Cardiac muscle cell (in vitro differentiated cells and primary cell): ENCODE measurements at regions not wholly inside any gene's neighbourhood (a gene's known extent, or its start where the extent isn't known, plus 50 kb on each side); places are given as distances from the start of the nearest gene placed in this dataset.
"Not testable (repeated sequence)": the region's sequence is repeated elsewhere in the genome, so short reads cannot be mapped to it uniquely, and the experiment has no call there.

Experiments
- DNase-seq, 2 donors: peaks; one replicate each; pipeline versions ENCODE4 v3.0.0 to v3.0.0-alpha.2; 2010 to 2017; ENCODE audit warnings: low read depth in 1 of 2, low spot score in 1 of 2
- H3K27ac ChIP-seq: fragments of 200-600 bp; sonication (generic); 2 replicates; pipeline ENCODE4 v1.5.1; 2016
- H3K27me3 ChIP-seq: fragments of 200-600 bp; sonication (generic); 2 replicates; pipeline ENCODE4 v1.6.0; 2016; ENCODE audit warnings: control low read depth
- H3K36me3 ChIP-seq: fragments of 200-600 bp; sonication (generic); 2 replicates; pipeline ENCODE4 v1.5.1; 2016; ENCODE audit warnings: control low read depth
- H3K4me1 ChIP-seq: fragments of 200-600 bp; sonication (generic); 2 replicates; pipeline ENCODE4 v1.8.1; 2017; ENCODE audit warnings: low read depth, mild to moderate bottlenecking, mixed run types
- H3K4me3 ChIP-seq: fragments of 200-600 bp; sonication (generic); 2 replicates; pipeline ENCODE4 v1.5.1; 2016; ENCODE audit warnings: mild to moderate bottlenecking
- H3K9me3 ChIP-seq: fragments of 200-600 bp; sonication (generic); 2 replicates; pipeline ENCODE4 v1.5.1; 2017; ENCODE audit warnings: low read depth, mild to moderate bottlenecking, control low read depth
- TF ChIP-seq, protein P1 (sequence below): IDR thresholded peaks from 2 replicates; pipeline ENCODE4 v1.5.1; 2012; ENCODE audit warnings: low read depth, mild to moderate bottlenecking, low read length

- no peaks in the 10 kb centered on the region for H3K4me1 ChIP-seq
- H3K27ac ChIP-seq, result no peak overlapping the region
- no peak overlapping the region for H3K4me3 ChIP-seq
- H3K9me3 ChIP-seq, result no peaks in the 10 kb centered on the region
- DNase-seq, result no peak
- H3K27me3 ChIP-seq, result no peaks in the 10 kb centered on the region
- H3K36me3 ChIP-seq, result no peaks in the 10 kb centered on the region
- TF ChIP-seq, protein P1, sequence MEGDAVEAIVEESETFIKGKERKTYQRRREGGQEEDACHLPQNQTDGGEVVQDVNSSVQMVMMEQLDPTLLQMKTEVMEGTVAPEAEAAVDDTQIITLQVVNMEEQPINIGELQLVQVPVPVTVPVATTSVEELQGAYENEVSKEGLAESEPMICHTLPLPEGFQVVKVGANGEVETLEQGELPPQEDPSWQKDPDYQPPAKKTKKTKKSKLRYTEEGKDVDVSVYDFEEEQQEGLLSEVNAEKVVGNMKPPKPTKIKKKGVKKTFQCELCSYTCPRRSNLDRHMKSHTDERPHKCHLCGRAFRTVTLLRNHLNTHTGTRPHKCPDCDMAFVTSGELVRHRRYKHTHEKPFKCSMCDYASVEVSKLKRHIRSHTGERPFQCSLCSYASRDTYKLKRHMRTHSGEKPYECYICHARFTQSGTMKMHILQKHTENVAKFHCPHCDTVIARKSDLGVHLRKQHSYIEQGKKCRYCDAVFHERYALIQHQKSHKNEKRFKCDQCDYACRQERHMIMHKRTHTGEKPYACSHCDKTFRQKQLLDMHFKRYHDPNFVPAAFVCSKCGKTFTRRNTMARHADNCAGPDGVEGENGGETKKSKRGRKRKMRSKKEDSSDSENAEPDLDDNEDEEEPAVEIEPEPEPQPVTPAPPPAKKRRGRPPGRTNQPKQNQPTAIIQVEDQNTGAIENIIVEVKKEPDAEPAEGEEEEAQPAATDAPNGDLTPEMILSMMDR, result no peak
Observed at GRCh38 chr4:26192899-26193869, 127.6 kb upstream of the RBPJ start.

DNA sequence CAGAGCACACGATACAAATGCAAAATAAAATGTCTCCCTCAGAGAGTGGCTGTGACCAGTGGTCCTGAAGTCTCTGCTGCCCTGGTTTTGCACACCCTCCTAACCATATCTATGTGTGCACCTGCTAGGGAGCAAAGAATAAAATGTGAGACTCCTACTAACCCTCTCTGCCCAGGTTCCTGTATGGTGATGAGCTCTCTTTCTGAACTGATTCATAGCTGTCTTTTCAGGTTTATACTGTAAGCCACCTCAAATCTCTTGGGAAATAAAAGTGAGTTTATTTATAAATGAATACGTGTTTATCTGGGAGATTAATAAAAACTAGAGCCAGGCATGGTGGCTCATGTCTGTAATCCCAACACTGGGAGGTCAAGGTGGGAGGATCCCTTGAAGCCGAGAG is 126.0 kb upstream of the RBPJ start:
- Histone ChIP-seq H3K4me3 (no peak overlapping the region), H3K27me3 (no peaks in the 10 kb centered on the region), H3K4me1 (no peaks in the 10 kb centered on the region), H3K36me3 (no peaks in the 10 kb centered on the region), H3K9me3 (no peaks in the 10 kb centered on the region), H3K27ac (no peak overlapping the region)
- DNase-seq, result no peak
- TF ChIP-seq, protein P1, result no peak

GRCh38 chr4:26196567-26196966 is 124.2 kb upstream of the RBPJ start:
- no peak overlapping the region for H3K4me3 ChIP-seq
- no peaks in the 10 kb centered on the region for H3K4me1 ChIP-seq
- no peaks in the 10 kb centered on the region for H3K27me3 ChIP-seq
- no peaks in the 10 kb centered on the region for H3K36me3 ChIP-seq
- H3K27ac ChIP-seq, result no peak overlapping the region
- no peak for DNase-seq
- TF ChIP-seq, protein P1, result no peak
- no peaks in the 10 kb centered on the region for H3K9me3 ChIP-seq

DNA sequence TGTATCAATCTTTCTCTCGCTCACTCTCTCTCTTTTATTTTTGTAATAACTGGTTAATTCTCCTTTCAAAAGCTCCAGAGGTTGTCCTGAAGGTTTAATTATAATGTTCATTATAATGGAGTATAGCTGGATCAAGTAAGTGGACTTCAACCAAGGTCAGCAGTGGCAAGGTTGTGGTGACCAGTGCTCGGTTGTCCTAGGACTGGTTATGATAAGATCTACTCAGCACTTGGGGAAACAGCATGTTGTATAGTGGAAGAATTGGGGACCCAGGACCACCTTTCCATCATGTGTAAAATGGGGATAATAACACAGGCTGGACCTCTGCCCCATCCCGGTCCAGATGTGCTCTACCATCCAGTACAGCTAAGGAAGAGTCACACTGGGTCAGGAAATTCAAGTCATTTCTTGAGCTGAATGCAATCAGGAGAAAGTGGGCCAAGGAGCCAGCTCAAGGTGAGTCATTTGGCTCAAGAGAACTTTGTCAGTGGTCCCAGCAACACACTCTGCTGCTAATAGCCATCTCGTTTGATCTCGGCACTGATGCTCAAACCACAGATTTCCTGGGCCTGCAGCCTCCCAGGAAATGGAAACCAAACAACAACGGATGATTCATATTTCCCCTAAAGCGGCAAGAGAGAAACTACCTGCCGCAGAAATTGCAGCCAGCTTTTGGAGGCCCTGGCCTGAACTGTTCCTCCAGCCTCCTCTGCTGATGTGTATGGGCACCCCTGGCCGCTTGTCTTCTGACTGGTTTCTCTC is 123.6 kb upstream of the RBPJ start:
- TF ChIP-seq, protein P1, result no peak
- Histone ChIP-seq H3K27ac (no peak overlapping the region), H3K4me3 (no peak overlapping the region), H3K4me1 (no peaks in the 10 kb centered on the region), H3K27me3 (no peaks in the 10 kb centered on the region), H3K9me3 (no peaks in the 10 kb centered on the region), H3K36me3 (no peaks in the 10 kb centered on the region)
- peak in 1 of 2 donors; percentile 79 for DNase-seq

DNA sequence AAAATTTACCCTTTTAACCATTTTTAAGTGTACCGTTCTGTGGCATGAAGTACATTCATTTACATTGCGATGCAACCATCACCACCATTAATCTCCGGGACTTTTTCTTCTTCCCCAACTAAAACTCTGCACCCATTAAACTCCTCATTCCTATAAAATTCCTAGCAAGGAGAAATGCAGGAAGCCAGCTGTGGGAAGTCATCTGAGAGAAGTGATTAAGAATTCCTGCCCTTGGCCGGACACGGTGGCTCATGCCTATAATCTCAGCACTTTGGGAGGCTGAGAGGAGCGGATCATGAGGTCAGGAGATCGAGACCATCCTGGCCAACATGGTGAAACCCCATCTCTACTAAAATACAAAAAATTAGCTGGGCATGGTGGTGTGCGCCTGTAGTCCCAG is 121.9 kb upstream of the RBPJ start:
- not testable (repeated sequence) for H3K4me3 ChIP-seq, H3K4me1 ChIP-seq, DNase-seq, H3K27ac ChIP-seq, H3K9me3 ChIP-seq, H3K27me3 ChIP-seq, H3K36me3 ChIP-seq

DNA sequence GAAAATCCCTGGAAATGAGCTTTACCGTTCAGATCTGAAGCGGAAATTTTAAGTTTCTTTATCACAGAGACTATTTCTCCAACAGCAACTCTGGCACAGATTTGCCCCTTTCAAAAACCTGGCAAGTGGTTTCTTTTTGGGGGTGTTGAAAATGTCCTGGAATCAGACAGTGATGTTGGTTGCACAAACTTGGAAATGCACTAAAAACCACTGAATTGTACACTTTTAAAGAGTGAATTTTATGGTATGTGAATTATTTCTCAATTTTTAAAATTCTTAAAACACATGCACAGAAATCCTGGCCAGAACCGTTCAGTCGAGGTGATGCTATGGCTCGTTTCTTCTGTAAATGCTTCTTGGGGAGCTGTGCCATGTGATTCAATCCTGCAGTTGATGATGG is 121.2 kb upstream of the RBPJ start:
- no peaks in the 10 kb centered on the region for H3K36me3 ChIP-seq
- H3K27ac ChIP-seq, result no peak overlapping the region
- no peak overlapping the region for H3K4me3 ChIP-seq
- no peaks in the 10 kb centered on the region for H3K27me3 ChIP-seq
- DNase-seq, result peak in 1 of 2 donors; percentile 46
- TF ChIP-seq, protein P1, result no peak
- no peaks in the 10 kb centered on the region for H3K4me1 ChIP-seq
- H3K9me3 ChIP-seq, result no peaks in the 10 kb centered on the region
